IPS-18c (cell line): ENCODE measurements at regions not wholly inside any gene's neighbourhood (a gene's known extent, or its start where the extent isn't known, plus 50 kb on each side); places are given as distances from the start of the nearest gene placed in this dataset.
"Not testable (repeated sequence)": the region's sequence is repeated elsewhere in the genome, so short reads cannot be mapped to it uniquely, and the experiment has no call there.

Experiments used
- H3K4me3 ChIP-seq: 2 replicates; pipeline ENCODE4 v1.7.0; 2013; ENCODE audit warnings: low read depth, mild to moderate bottlenecking, low read length, moderate library complexity; ENCODE audit not compliant: insufficient read depth
- H3K9me3 ChIP-seq: one replicate; pipeline ENCODE4 v1.6.1; 2013; ENCODE audit warnings: mild to moderate bottlenecking, low read length, moderate library complexity; ENCODE audit not compliant: control insufficient read depth, insufficient read depth

GRCh38 chr15:31497838-31498237 lies 171.2 kb downstream of the KLF13 start:
- H3K4me3 ChIP-seq, result no peak overlapping the region
- no peaks in the 10 kb centered on the region for H3K9me3 ChIP-seq

- Histone ChIP-seq H3K4me3 (no peak overlapping the region), H3K9me3 (no peaks in the 10 kb centered on the region)
Measured at GRCh38 chr15:31498329-31498728, 171.7 kb downstream of the KLF13 start.

- Histone ChIP-seq H3K9me3 (no peaks in the 10 kb centered on the region), H3K4me3 (no peak overlapping the region)
Measured at GRCh38 chr15:31498756-31499155, 172.1 kb downstream of the KLF13 start.

- no peak overlapping the region for H3K4me3 ChIP-seq
- H3K9me3 ChIP-seq, result no peaks in the 10 kb centered on the region
Measured at GRCh38 chr15:31499236-31499952, 172.8 kb downstream of the KLF13 start.

- H3K9me3 ChIP-seq, result no peaks in the 10 kb centered on the region
- no peak overlapping the region for H3K4me3 ChIP-seq
Measured at GRCh38 chr15:31499953-31500765, 173.5 kb downstream of the KLF13 start.

- Histone ChIP-seq H3K9me3 (no peaks in the 10 kb centered on the region), H3K4me3 (no peak overlapping the region)
Measured at GRCh38 chr15:31500766-31501449, 174.3 kb downstream of the KLF13 start.

- H3K4me3 ChIP-seq, result no peak overlapping the region
- no peaks in the 10 kb centered on the region for H3K9me3 ChIP-seq
Measured at GRCh38 chr15:31501536-31502157, 175.0 kb downstream of the KLF13 start.

GRCh38 chr15:31502541-31503229 lies 176.1 kb downstream of the KLF13 start:
- no peak overlapping the region for H3K4me3 ChIP-seq
- no peaks in the 10 kb centered on the region for H3K9me3 ChIP-seq

GRCh38 chr15:31503256-31503655 lies 176.6 kb downstream of the KLF13 start:
- H3K9me3 ChIP-seq, result no peaks in the 10 kb centered on the region
- no peak overlapping the region for H3K4me3 ChIP-seq

GRCh38 chr15:31503758-31504461 lies 177.3 kb downstream of the KLF13 start:
- H3K4me3 ChIP-seq, result no peak overlapping the region

GRCh38 chr15:31504462-31504839 lies 177.8 kb downstream of the KLF13 start:
- no peak overlapping the region for H3K4me3 ChIP-seq
- no peaks in the 10 kb centered on the region for H3K9me3 ChIP-seq

More at GRCh38 chr15:31503758-31504461, 177.3 kb downstream of the KLF13 start:
- H3K9me3 ChIP-seq, result no peaks in the 10 kb centered on the region

- H3K9me3 ChIP-seq, H3K4me3 ChIP-seq: not testable (repeated sequence)
Measured at GRCh38 chr15:31507573-31507972, 180.9 kb downstream of the KLF13 start.

- no peak overlapping the region for H3K4me3 ChIP-seq
Measured at GRCh38 chr15:31508656-31509055, 182.0 kb downstream of the KLF13 start.

GRCh38 chr15:31510057-31510456 lies 183.4 kb downstream of the KLF13 start:
- Histone ChIP-seq H3K4me3 (no peak overlapping the region), H3K9me3 (no peaks in the 10 kb centered on the region)

More at GRCh38 chr15:31508656-31509055, 182.0 kb downstream of the KLF13 start:
- no peaks in the 10 kb centered on the region for H3K9me3 ChIP-seq

- Histone ChIP-seq H3K9me3 (peaks cover 4% of the 10 kb centered on the region), H3K4me3 (no peak overlapping the region)
Measured at GRCh38 chr15:31511707-31512310, 185.2 kb downstream of the KLF13 start.

GRCh38 chr15:31513178-31513577 lies 186.5 kb downstream of the KLF13 start:
- H3K4me3 ChIP-seq, result no peak overlapping the region
- peaks cover 4% of the 10 kb centered on the region for H3K9me3 ChIP-seq
